HG02571 (cell line): ENCODE measurements at regions not wholly inside any gene's neighbourhood (a gene's known extent, or its start where the extent isn't known, plus 50 kb on each side); places are given as distances from the start of the nearest gene placed in this dataset.
"Not testable (repeated sequence)": the region's sequence is repeated elsewhere in the genome, so short reads cannot be mapped to it uniquely, and the experiment has no call there.

Experiments used
- ATAC-seq: cut with Tn5 transposase; IDR thresholded peaks from one replicate; pipeline ENCODE4 v1.9.1; 2021; ENCODE audit warnings: mild to moderate bottlenecking, moderate library complexity; ENCODE audit not compliant: unreplicated experiment

DNA sequence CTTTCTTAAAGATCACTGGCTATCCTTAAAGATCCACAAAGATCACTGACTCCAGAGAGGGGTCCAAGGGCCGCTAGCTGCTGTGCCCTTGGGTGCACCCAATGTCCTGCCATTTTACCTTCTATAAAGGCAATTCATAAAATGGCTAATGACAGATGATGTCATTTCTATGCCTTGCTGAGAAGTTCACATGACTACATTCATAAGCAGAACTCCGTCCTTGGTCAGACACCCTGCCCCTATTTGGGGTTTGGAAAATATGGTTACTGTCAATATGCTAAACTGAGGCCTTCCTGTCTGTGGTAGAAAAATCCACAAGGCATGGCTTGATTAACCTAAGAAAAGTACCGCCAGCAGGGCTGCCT is 60.9 kb upstream of the BMAL1 start:
- ATAC-seq = no peak

- not testable (repeated sequence) for ATAC-seq
Measured at GRCh38 chr11:13218685-13219084, 58.9 kb upstream of the BMAL1 start.

- ATAC-seq = no peak
Measured at GRCh38 chr11:13220148-13220547, 57.4 kb upstream of the BMAL1 start.

DNA sequence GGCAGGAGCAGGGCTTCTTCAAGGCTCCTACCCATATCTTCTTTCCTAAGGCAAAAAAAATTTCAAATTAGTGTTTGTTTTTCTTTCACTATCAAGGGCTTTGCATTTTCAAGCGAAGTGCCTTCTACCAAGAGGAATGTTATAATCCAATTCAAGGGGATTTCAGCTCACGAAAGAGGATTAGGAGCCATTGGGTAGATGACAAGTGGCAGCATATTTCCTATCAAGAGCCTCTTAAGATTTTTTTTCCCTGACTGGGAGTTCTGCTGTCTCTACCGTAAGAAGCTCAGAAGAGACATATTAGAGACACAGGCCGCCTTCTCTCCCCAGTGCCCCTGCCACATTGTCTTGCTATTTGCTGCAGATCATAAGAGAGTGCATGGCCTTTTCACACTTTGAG is 55.9 kb upstream of the BMAL1 start:
- no peak for ATAC-seq

- no peak for ATAC-seq
Measured at GRCh38 chr11:13222285-13222684, 55.3 kb upstream of the BMAL1 start.

DNA sequence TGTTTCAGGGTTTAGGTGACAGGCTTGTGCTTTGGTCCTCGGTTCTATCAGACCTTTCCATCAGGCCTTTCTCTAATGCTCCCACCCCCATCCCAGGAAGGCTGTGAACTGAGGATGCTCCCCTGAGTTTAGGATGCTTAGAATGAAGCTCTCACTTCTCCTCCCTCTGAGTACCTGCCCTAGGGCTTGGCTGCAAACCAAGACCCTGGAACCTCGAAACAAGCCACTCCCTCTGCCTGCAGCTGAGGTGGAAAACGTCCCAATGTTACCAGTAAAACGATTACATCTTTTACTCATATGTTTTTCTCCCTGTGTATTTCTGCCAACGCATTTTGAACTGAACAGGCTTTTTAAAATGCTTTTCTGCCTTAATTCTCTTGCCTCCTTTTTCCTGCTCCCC is 54.5 kb upstream of the BMAL1 start:
- no peak for ATAC-seq

- no peak for ATAC-seq
Measured at GRCh38 chr11:13224324-13224723, 53.3 kb upstream of the BMAL1 start.

- no peak for ATAC-seq
Measured at GRCh38 chr11:13225038-13226001, 52.3 kb upstream of the BMAL1 start.

DNA sequence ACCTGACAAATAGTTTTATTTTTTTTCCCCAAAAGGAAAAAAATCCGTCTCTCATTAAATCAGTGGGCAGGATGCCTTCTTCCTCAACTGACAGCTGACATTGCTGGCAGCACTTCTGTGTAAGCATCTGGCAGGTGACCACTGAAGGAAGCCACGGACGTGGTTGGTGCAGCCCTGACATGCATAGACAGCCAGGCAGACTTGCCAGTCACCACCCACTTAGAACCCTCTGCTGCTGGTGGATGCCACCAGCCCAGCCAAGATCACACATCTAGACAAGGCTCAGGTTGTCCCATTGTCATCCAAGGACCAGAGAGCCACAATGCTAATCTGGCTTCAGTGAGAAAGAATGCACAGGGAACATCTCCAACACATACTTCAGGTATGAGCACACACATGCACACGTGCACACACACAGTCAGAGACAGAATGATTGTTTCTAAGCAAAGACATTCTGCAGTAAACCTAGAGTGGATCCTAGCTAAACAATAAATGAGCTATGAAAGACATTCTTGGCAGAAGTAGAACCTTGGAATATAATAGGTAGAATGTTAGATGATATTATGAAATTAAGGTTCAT is 49.8 kb upstream of the BMAL1 start:
- no peak for ATAC-seq
